Activated CD4-positive, alpha-beta T cell treated with anti-CD3 and anti-CD28 coated beads, Interleukin-2, Interleukin-4, amounts not matched to agents 100 ng/mL and 50 ng/mL, durations not matched to agents 16 hours and 8 hours (primary cell): ENCODE measurements at regions not wholly inside any gene's neighbourhood (a gene's known extent, or its start where the extent isn't known, plus 50 kb on each side); places are given as distances from the start of the nearest gene placed in this dataset.
"Not testable (repeated sequence)": the region's sequence is repeated elsewhere in the genome, so short reads cannot be mapped to it uniquely, and the experiment has no call there.

Experiments used
- DNase-seq: peaks from one replicate; pipeline ENCODE4 v3.0.0-alpha.2; 2020; ENCODE audit warnings: low spot score

DNA sequence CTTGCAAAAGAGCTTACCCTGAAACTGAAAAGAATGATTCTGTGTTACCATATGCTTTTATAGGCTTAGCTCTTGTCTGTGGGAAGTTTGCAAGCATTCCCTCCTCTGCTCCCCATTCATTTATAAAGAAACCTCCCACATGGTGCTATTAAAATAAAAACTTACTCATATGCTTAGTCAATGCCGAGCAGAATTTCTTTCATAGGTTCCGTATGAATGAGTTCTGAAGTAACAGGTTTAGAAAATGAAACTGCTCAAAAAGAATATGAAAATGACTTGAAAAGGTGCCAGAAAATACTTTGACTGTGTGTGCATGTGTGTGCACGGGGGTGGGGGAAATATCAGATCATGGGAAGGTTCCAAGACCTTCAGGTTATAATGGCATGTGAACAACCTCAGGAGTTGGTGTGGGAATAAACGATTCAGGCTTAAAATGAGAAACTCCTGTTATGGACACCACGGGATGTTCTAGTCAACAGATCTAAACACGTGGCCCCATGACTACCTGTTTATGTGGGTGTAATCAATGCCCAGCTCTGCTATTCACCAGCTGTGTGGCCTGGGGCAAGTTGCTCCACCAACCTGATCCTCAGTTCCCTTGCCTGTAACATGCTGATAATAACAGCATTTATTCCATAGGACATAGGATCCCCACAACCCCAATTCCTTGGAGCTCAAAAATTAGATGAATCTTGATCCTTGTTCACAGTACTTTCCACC, 293.7 kb upstream of the PLGLB1 start:
- peak; percentile 73 for DNase-seq

DNA sequence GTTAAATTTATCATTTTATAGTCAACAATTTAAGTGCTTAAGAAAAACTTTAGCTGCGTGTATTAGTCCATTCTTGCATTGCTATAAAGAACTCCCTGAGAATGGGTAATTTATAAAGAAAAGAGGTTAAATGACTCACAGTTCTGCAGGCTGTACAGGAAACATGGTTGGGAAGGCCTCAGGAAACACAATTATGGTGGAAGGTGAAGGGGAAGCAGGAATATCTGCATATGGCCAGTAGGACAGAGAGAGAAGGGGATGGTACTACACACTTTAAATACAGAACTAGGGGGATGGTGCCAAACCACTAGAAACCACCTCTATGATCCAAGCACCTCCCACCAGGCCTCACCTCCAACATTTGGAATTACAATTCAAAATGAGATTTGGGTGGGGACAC, 295.5 kb upstream of the PLGLB1 start:
- DNase-seq: not testable (repeated sequence)

DNA sequence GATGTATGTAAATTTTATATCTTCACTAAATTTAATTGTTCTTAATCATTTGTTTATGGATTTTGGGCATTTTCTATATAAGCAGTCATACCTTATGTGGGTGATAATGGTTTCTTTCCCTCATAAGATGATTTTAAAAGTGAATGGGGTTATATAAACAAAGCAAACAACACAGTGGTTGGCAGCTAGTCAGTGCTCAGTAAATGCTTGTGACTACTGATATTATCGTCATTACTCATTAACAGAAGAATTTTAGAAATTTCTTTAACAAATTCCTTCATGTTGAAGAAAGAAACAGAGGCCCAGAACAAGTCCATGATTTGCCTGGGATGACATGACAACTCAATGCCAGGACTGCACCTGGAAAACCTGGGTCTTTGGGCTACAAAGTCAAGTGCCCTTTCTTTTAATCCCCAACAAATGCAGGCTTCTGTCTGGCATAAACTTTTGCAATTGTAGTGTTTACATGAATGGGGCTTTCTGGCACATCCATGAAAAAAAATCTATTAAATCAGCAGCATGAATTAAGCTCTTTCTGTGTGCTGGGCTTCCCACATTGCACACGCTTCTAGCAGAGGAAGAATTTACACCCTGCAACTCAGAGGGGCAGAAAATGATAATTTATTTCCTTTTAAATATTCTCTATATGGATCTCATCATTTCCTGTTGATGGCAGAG, 297.3 kb upstream of the PLGLB1 start:
- DNase-seq: not testable (repeated sequence)

DNA sequence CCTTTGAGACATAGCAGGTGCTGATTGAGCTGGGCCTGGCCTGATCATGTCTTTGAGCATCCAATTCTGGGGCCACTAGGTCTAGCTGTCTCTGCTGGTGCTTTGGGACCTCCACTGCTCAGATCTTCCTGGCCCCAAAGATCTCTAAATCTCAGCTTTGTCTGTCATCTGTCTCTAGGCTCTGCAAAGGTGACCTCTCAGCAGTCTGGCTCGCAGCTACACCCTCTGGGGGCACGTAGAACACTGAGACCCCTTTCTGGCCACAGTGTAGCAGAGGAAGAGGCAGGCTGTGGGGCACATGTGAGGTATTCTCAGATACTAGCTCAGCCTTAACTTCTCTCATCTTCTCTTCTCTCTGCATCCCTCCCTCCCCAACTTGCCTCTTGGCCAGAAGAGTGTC, 298.1 kb upstream of the PLGLB1 start:
- DNase-seq: not testable (repeated sequence)

DNA sequence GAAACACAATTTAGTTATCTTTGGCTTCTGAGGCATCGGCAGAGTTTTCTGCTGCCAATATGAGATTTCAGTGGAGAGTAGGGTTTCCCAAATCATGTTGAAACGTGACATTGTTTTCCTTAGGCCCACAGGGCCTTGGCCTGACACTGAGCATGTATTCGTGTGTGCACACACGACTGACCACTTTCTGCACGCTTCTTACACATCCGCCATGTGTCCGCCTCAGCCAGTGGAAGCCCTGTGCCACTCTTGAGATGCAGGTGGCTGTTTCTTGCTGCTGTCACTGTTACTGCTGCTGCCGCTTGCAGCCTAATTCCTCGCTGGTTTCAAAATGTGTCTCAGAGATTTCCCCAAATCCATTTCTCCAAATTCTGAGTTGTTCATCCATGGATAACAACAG, 299.6 kb upstream of the PLGLB1 start:
- not testable (repeated sequence) for DNase-seq

DNA sequence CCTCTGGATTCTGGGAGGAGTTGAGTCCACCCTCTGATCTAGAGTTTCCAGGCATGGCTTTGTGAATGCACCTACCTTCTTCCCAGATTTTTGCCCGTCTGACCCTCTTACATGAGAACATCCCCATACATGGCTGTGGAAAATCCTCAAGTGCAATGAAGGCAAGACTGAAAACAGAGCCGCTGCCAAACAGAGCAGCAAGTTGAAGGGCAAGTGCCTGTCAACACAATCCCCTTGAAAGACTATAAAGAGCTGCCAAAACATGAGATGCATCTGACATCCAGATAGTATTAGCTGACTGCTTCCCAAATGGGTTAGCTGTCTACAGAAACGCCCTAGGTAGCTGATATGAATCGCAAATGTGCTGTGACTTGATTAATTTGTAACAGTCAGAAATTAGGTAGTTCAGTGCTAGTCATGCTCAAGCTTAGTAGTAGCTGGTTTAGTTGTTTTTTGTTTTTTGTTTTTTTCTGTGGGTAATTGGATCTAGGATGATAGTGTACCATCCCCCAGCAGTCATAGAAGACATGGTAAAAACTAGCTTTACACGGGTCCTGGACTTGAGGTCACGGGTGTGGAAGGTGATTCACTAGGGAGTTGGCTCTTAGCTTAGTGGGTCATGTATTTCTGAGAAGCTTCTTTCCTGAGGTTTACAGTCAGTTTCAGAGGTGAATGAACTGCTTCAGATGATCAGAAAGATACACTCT, 302.8 kb upstream of the PLGLB1 start:
- DNase-seq: peak; percentile 46

DNA sequence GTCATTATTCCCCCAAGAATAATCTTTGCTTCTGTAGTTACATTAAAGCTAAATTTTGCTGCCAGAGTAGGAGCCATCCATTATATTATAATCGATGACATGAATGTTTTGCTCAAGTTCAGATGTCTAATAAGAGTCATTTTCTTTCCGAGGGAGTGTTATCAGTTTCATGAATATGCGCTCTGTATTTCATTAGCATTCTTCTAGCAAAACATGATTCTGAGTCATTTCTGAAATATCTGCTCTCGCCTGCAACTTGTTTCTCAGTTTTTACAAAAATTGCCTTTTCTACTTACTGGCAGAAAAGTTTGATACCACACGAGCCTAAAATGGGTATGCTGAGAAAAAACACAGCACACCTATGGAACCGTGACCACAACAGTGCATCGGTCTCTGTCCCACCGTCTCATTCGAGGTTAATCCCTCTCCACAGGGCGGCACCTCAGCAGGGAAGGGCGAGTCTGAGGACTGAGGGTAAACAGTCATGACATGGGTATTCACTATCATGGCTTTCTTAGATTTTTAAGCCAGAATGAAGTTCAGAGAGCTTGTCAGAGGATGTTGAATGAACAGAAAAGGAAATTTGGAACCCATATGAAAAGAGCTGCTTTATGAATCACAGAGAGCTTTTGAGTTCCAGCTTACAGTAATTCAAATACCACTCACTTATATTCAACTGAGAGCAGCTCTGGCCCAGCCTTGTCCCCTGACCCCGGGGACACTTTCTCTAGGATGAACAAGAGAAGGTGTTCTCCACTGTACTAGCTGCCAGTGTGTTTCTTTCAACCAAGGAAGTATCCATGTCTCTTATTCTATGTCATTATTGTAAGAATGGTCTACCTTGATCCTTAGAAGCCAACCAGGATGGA, 303.6 kb upstream of the PLGLB1 start:
- DNase-seq: peak; percentile 60

DNA sequence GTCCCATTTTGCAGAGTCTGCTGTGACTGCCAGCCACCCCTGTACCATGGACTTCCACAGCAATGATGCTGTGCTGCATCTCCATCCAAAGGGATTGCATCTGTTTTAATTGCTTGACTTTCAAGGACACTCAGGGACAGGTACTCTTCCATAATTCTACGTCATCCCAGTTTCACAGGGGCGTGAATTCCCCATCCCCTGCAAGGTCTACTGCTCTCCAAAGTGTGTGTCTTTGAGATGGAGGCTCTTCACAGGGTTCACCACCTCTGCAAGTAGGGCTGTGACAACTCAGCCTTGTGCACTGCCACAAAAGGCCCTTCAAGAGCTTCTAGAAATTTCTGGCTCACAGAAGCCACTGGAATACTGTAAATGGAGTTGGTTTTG, 304.3 kb upstream of the PLGLB1 start:
- DNase-seq: not testable (repeated sequence)

DNA sequence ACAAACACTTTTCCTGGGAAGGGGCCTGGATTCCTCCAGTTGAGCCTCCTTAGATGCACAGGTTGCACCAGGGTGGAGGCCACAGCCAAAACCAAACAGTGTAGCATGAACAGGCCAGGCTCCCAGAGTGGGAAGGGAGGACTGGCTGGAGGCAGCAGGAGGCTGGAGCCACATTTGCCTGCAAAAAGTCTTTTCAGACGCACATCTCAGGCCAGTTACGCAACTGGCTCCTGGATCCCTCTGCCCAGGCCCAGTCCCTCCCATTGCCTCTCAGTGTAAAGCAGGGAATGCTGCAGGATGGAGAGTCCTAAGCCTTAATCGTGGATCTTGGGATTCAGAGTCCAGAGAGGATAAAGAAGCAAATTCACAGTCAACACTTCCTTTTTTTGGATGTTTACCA, 305.1 kb upstream of the PLGLB1 start:
- not testable (repeated sequence) for DNase-seq

DNA sequence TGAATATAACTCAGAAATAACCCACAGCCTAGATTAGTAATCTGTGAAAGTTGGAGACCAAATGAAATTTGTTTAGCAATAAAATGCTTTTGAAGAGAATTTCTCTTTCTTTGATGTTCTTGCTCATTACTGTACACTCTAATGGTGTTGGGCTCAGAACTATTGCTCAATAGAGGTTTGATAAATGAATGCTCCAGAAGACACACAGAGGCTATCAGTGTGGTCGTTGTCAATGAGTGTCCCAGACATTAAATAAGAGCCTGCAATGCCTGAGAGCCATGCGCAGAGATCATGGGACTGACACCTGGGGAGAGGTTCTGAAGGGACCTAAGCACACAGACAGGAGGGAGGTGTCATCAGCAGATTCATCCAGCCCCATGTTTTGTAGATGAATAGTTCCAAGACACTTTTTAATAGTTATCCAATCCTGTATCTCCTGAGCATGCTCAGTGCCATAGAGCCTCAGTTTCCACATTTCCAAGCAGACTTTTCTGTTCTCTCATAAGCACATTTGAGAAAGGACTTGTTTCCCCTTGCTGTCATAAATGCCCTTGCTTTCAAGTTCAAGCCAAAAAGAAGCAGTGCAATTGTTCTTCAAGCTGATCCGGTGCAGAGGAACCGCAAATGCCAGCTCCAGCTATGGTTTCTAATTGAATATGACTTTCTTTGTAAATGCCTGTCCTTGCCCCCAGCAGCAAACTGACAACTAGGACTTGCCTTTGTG, 306.2 kb upstream of the PLGLB1 start:
- peak; percentile 51 for DNase-seq

DNA sequence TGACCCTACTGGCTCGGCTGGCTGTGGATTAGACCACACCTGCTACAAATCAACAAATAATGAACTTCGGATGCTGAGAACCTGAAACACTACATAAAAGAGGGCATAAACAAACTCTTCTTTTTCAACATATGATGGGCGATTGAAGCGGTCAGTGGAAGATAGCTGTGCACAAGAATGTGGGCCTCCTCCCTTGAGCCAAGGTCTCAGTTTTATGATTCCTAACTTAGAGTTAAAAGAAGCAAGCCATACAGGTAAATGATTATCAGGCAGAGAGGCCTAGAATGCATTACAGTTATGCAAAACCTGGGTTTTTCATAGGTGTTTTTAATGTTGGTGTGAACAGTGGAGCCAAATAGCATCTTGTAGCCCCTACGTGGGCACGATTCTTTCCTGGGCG, 307.9 kb upstream of the PLGLB1 start:
- not testable (repeated sequence) for DNase-seq

DNA sequence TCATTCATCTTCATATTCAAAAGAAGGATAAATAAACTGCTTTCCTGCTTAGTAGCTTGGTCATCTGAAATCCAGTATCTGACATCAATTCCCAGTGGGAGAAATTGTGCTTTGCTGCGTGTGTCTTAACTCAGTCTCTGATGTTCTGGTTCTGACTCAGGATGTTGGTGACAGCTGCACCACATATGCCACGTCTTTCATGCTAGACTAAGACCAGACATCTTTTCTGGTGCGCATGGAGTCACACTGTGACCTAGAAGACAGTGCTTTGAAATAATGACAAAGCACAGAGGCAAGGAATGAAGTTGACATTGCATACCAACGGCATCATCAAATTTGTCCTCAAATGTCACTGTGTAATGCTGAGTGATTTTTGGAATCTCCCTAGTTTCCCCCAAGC, 308.8 kb upstream of the PLGLB1 start:
- not testable (repeated sequence) for DNase-seq

DNA sequence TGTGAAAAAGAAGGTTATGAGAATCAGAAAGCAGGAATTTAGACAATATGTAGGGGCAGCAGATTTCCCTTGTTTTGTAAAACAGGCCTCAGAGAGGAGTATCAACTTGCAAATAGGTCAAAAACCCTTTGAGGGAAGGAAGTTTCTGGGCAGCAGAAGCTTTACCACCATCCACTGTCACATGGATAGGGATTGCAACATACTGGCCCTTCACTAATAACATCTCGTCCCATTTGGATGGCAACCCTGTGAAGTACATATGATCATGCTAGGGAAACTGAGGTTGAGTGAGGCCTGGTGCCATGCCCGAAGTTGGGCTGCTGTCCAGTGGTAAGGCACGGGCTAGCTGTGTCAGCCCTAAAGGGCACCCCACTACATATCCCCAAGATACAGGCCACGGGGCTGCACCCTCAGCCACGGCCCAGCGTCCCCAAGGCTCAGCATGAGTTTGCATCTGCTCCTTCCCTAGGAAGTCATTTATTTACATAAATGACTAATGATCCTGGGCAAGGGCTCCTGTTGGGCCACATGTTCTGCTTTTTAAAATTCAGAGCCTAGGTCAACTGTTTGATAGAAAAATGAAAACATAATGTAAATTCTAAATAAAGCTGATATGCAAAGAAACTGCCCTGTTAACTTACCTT, 310.4 kb upstream of the PLGLB1 start:
- DNase-seq: not testable (repeated sequence)

DNA sequence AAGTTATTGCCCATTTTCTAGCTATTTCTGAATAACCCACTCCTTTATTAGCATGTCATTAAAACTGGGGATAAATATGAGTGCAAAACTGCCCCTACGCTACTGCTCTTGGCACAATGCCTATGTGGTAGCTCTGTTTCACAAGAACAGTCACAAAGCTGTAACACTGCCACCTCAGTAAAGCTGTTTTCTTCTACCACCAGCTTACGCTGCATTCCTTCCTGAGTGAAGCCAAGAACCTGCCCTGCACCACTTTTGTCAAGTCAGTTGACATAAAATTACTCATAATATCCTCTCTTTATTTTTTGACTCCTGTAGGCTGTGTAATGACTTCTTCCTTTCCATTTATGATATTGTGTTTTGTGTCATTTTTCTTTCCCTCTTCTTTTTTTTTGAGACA, 313.2 kb upstream of the PLGLB1 start:
- peak; percentile 44 for DNase-seq

DNA sequence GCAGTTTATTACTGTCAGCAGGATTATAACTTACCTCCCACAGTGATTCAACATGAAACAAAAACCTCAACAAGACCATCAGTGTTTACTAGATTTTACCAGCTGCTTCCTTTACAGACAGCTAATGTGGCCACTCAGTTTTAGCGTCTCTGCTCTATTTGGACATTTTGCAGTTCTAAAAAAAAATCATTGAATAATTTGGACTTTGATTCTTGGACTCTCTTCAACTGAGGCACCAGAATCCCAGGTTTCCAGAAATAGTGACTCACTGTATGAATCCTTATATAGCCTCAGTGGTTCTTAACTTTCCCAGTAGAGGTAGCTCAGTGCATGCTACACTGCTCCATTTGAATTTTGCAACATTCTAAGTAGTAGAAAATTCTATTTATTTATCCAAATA, 317.4 kb upstream of the PLGLB1 start:
- DNase-seq: not testable (repeated sequence)

DNA sequence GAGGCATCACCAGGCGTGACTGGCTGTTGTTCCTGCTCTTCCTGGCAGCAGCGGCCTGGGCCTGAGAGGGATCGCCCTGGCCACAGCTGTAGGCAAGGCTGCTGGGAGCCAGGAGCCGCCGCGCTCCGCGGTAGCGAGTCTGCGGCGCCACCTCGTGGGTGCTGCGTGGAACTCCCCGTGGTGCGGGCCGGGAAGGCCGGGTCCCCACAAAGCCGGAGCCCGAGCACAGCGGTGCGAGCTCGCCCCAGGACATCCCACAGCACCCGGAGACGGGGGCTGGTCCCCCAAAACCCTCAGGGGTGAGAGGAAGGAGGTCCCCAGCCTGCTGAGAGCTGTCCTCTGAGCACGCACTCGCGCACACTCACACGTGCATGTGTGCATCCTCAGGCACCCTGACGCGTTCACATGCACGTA, 320.0 kb upstream of the PLGLB1 start:
- peak; percentile 67 for DNase-seq

DNA sequence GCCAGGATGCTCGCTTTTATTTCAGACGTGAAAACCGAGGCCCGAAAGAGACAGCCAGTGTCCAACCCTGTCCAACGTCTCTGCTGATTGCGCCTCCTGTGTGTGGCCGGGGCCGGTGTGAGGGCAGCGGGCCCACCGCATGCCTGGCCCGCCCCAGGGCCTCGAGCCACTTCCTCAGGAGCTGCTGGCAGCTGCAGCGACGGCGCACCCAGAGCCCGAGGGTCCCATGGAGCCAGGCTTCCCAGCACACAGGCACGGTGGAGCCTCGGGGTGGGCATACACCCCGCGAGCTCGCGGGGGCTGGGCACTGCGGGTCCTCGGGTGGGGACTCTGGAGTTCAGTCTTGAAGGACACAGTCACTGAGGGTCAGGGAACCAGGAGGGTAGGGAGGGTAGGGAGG, 320.5 kb upstream of the PLGLB1 start:
- not testable (repeated sequence) for DNase-seq

DNA sequence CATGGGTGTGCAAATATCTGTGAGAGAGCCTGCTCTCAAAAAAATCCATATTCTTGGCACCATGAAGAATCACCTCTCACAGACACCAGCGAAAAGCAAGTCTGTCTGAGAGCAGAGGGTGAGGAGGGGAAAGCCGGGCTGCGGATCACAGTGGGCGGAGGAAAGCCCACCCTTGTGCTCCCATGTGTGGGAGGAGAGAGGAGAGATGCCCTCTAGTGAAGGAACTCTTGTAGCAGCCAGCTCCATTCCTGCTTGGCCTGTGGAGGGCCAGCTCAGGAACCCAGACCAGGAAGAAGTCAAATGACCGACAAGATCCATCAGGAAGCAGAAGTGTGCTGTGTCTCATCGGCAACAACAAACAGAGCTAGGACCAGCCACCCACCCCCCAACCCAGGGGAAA, 321.7 kb upstream of the PLGLB1 start:
- not testable (repeated sequence) for DNase-seq

DNA sequence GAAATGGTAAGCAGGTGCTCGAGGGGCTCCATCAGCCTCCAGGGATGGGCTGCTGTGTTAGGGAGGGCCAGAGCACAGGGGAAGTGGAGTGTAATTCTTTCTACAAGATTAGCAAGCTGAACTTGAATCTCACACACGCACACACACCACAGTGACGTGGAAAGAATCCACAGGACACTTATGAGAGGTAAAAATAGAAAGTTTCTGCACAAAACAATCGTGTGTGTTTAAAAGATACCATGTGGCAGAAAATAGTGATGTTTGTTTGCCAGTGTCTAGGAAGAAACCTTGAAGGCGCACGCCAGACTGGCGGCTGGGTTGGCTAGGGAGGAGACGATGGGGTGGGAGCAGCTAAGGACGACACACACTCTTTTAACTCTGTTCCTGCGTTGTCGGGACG, 323.6 kb upstream of the PLGLB1 start:
- DNase-seq: not testable (repeated sequence)

DNA sequence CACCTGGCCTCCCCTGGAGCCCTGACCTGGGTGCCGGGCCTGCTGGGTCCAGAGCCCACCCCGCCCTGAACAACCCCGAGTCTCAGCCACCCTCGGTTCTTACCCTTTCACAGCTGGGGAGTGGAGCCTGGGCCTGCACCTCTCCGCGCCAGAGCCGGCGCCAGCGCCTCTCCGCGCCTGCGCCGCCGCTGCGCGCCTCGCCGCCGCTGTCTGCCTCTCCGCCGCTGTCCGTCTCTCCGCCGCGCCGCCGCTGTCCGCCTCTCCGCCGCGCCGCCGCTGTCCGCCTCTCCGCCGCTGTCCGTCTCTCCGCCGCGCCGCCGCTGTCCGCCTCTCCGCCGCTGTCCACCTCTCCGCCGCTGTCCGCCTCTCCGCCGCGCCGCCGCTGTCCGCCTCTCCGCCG, 326.9 kb upstream of the PLGLB1 start:
- not testable (repeated sequence) for DNase-seq

DNA sequence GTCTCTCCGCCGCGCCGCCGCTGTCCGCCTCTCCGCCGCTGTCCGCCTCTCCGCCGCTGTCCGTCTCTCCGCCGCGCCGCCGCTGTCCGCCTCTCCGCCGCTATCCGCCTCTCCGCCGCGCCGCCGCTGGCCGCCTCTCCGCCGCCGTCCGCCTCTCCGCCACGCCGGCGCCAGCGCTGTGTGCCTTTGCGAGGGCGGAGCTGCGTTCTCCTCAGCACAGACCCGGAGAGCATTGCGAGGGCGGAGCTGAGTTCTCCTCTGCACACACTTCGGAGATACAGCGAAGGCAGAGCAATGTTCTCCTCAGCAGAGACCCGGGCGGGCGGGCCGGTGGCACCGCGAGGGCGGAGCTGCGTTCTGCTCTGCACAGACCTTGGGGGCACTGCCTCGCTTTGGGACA, 327.4 kb upstream of the PLGLB1 start:
- DNase-seq: not testable (repeated sequence)
